Loucy (cell line): ENCODE measurements at regions not wholly inside any gene's neighbourhood (a gene's known extent, or its start where the extent isn't known, plus 50 kb on each side); places are given as distances from the start of the nearest gene placed in this dataset.

Experiments used
- H2AFZ ChIP-seq: fragments of 200-600 bp; sonication (generic); 2 replicates; pipeline ENCODE4 v1.6.0; 2016; ENCODE audit warnings: antibody characterized with exemption, mild to moderate bottlenecking, low read length, moderate library complexity
- H3F3A ChIP-seq: fragments of 200-600 bp; 2 replicates; pipeline ENCODE4 v1.6.0; 2016; ENCODE audit warnings: antibody characterized with exemption, low read depth, mild to moderate bottlenecking
- H3K27me3 ChIP-seq: fragments of 200-600 bp; sonication (generic); 2 replicates; pipeline ENCODE4 v1.6.1; 2014; ENCODE audit warnings: low read length, mild to moderate bottlenecking; ENCODE audit not compliant: insufficient read depth, poor library complexity, severe bottlenecking
- H3K36me3 ChIP-seq: fragments of 200-600 bp; sonication (generic); 2 replicates; pipeline ENCODE4 v1.6.1; 2016; ENCODE audit warnings: low read length; ENCODE audit not compliant: insufficient read depth
- H3K4me1 ChIP-seq: fragments of 200-600 bp; sonication (generic); 2 replicates; pipeline ENCODE4 v1.5.1; 2014; ENCODE audit warnings: low read length, mild to moderate bottlenecking; ENCODE audit not compliant: insufficient read depth, poor library complexity, severe bottlenecking
- H3K4me2 ChIP-seq: fragments of 200-600 bp; sonication (generic); 2 replicates; pipeline ENCODE4 v1.6.0; 2014; ENCODE audit warnings: antibody characterized with exemption, low read length, low read depth, mild to moderate bottlenecking; ENCODE audit not compliant: poor library complexity, severe bottlenecking
- H3K4me3 ChIP-seq: fragments of 200-600 bp; sonication (generic); 2 replicates; pipeline ENCODE4 v1.5.1; 2014; ENCODE audit warnings: low read length, mild to moderate bottlenecking, mixed read lengths; ENCODE audit not compliant: poor library complexity, severe bottlenecking
- H3K79me2 ChIP-seq: fragments of 200-600 bp; sonication (generic); 2 replicates; pipeline ENCODE4 v1.6.1; 2014; ENCODE audit warnings: low read length; ENCODE audit not compliant: insufficient read depth
- H3K9ac ChIP-seq: fragments of 200-600 bp; sonication (generic); 2 replicates; pipeline ENCODE4 v1.6.0; 2014; ENCODE audit warnings: mild to moderate bottlenecking, low read depth, low read length, moderate library complexity; ENCODE audit not compliant: poor library complexity, severe bottlenecking
- H3K9me2 ChIP-seq: fragments of 200-600 bp; sonication (generic); replicated peaks from 2 replicates; pipeline ENCODE4 v1.6.1; 2016; ENCODE audit warnings: low read depth, low read length, mixed read lengths
- H3K9me3 ChIP-seq: fragments of 200-600 bp; sonication (generic); 2 replicates; pipeline ENCODE4 v1.6.1; 2014; ENCODE audit warnings: mild to moderate bottlenecking, antibody characterized with exemption, low read length, low read depth; ENCODE audit not compliant: insufficient read depth
- H4K20me1 ChIP-seq: fragments of 200-600 bp; sonication (generic); 2 replicates; pipeline ENCODE4 v1.6.0; 2014; ENCODE audit warnings: antibody characterized with exemption, low read length, mild to moderate bottlenecking; ENCODE audit not compliant: insufficient read depth, poor library complexity, severe bottlenecking
- CTCF ChIP-seq: fragments of 200-600 bp; sonication (generic); conservative IDR thresholded peaks from 2 replicates; pipeline ENCODE4 v1.5.1; 2014; ENCODE audit warnings: mild to moderate bottlenecking, antibody characterized with exemption, low read length
- EZH2phosphoT487 ChIP-seq: fragments of 200-600 bp; IDR thresholded peaks from 2 replicates; pipeline ENCODE4 v1.6.1; 2018; ENCODE audit warnings: antibody characterized with exemption, mild to moderate bottlenecking, moderate library complexity, borderline replicate concordance

- H3F3A ChIP-seq: no peaks in the 10 kb centered on the region
- no peak overlapping the region for H2AFZ ChIP-seq
- no peak overlapping the region for H3K4me2 ChIP-seq
- H3K4me1 ChIP-seq: no peaks in the 10 kb centered on the region
- H3K36me3 ChIP-seq: no peaks in the 10 kb centered on the region
- H3K4me3 ChIP-seq: no peak overlapping the region
- H3K9me3 ChIP-seq: no peaks in the 10 kb centered on the region
- no peaks in the 10 kb centered on the region for H3K79me2 ChIP-seq
- TF ChIP-seq EZH2phosphoT487 (no peak), CTCF (no peak)
- no peaks in the 10 kb centered on the region for H3K27me3 ChIP-seq
- no peak overlapping the region for H3K9ac ChIP-seq
- H3K9me2 ChIP-seq: no peaks in the 10 kb centered on the region
- no peaks in the 10 kb centered on the region for H4K20me1 ChIP-seq
Observed at GRCh38 chr3:117523418-117523817, 813.8 kb downstream of the TUSC7 start.

GRCh38 chr3:117524890-117525289, 815.3 kb downstream of the TUSC7 start:
- Histone ChIP-seq H3K9ac (no peak overlapping the region), H4K20me1 (no peaks in the 10 kb centered on the region), H3K9me2 (no peaks in the 10 kb centered on the region), H3K27me3 (no peaks in the 10 kb centered on the region), H3K79me2 (no peaks in the 10 kb centered on the region), H2AFZ (no peak overlapping the region), H3K4me2 (no peak overlapping the region), H3K4me1 (no peaks in the 10 kb centered on the region), H3K9me3 (no peaks in the 10 kb centered on the region), H3F3A (no peaks in the 10 kb centered on the region), H3K36me3 (no peaks in the 10 kb centered on the region), H3K4me3 (no peak overlapping the region)
- TF ChIP-seq EZH2phosphoT487 (no peak), CTCF (no peak)

GRCh38 chr3:117526470-117527079, 817.0 kb downstream of the TUSC7 start:
- Histone ChIP-seq H3K4me2 (no peak overlapping the region), H3K4me3 (no peak overlapping the region), H3K36me3 (no peaks in the 10 kb centered on the region), H3K79me2 (no peaks in the 10 kb centered on the region), H2AFZ (peak overlapping the region; percentile 18; the same call in 1 of the 2 replicates), H3K27me3 (no peaks in the 10 kb centered on the region), H3K9me3 (no peaks in the 10 kb centered on the region), H3F3A (no peaks in the 10 kb centered on the region), H3K9me2 (no peaks in the 10 kb centered on the region), H3K9ac (no peak overlapping the region), H3K4me1 (no peaks in the 10 kb centered on the region), H4K20me1 (no peaks in the 10 kb centered on the region)
- peak; percentile 76 for TF ChIP-seq CTCF
- TF ChIP-seq EZH2phosphoT487: no peak
